Muscle of arm (tissue), 1 donor: ENCODE measurements at regions not wholly inside any gene's neighbourhood (a gene's known extent, or its start where the extent isn't known, plus 50 kb on each side); places are given as distances from the start of the nearest gene placed in this dataset.
"Not testable (repeated sequence)": the region's sequence is repeated elsewhere in the genome, so short reads cannot be mapped to it uniquely, and the experiment has no call there.

Experiments used
- DNase-seq: peaks from one replicate; pipeline ENCODE4 v3.0.0-alpha.2; 2013

DNA sequence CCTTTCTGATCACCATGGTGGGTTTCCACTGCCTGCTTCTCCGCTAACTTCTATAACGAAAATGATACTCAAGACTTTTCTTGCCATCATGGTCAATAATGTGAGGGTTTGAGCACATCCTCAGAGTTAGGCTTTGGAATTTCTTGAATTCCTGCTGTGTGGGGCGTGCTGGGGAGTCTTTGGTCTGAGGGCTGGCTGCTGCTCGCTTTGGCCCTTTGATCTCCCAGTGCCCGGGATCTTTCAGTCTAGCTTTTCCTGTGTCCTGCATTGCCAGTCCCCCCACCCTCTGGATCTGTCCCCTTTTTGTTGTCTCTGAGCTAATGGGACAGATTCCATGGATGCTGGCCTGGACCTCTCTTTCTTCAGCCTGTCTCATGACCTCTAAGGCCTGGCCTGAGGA lies 182.6 kb downstream of the NPIPA7 start:
- not testable (repeated sequence) for DNase-seq

DNA sequence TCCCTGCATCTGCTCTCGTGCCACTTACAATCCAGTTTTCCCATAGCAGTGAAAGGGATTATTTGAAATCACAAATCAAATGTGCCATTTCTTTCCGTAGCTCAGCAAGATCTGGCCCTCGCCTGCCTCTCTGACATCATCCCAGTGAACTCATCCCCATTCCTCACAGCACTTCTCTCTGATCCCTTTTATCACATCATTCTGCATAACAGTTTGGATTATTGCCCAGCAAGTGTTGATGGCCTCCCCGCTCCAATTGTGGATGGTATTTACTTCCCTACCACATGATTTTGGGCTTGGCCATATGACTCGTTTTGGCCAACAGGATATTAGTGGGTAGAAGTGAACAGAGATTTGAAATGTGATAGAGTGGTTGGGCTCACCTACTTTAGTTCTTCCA lies 185.0 kb downstream of the NPIPA7 start:
- DNase-seq: not testable (repeated sequence)

DNA sequence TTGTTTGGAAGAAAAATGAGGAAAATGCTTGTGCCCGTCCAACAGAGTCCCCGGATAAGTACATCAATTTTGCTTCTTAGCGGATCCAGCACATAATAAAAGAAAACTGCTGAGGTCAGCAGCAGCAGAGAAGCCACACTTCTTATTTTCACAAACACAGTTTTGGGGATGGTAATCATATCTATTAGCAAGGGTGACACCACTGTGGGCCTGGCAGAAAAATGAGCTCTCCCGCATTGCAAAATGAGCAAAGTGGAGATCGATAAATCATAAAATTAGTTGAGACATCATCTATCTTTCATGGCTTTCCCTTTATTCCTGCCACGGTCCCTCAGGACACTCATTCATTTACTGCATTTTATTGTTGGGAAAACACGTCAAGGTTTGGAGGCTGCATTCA lies 186.4 kb downstream of the NPIPA7 start:
- DNase-seq: not testable (repeated sequence)

DNA sequence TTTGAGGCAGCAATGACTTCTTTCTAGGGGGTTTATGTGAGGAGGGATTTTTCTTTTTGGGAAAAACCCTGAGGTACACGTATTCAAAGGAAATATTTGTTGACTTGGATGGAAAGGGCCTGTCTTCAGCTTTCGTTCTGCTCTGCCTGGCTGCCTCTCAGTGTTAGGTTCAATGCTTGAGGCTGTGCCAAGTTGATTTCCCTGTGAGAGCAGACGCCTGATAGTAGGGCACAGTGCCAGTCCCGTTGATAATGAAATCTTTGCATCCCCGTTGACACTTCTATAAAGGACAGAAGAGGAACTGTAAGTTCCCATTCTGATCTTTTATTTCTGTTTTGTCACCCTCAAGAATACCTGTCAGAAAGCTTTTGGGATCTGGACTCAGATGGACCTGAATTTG lies 191.1 kb downstream of the NPIPA7 start:
- DNase-seq: not testable (repeated sequence)

DNA sequence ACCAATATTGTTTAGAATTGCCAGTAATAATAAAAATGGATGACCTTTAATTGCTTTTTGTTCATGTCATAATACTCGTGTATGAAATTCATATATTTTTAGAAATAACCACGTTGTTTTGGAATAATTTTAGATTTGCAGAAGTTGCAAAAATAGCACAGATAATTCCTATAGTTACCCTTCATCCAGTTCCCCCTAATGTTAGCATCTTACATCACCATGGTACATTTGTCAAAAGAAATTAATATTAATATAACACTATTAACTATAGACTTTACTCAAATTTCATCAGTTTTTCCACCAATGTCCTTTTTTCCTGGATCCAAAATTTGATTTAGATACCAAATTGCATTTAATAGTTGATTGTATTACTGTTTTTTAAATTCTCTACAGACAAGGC lies 191.9 kb downstream of the NPIPA7 start:
- DNase-seq: not testable (repeated sequence)

DNA sequence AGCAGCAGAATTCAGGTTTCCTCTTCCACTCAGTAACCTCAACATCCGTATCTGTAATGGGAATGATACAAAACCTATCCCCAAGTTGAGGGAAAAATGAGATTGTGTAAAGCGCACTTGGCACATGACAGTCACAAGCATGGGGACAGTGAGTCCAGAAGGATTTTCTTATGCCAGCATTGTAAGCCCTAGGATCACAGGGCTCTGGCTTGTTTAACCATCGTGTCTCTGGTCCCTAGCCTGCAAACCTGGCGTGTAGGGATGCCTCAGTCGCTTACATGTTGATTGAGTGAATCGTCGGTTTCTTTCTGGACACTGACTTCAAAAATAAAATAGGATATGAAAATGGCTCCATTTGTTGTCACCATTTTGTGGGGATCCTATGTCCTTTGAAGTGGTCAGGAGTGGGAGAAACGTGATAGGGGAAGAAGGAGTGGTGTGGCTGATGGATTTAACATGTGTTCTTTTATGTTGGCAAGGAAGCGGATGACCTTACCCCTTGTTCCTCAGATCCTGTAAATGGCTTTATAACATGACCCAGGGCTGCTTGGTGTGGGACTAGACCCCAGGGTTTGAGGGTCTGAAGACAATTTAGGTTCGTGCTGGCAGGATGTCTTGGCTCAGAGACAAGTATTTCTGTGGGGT lies 193.3 kb downstream of the NPIPA7 start:
- not testable (repeated sequence) for DNase-seq

DNA sequence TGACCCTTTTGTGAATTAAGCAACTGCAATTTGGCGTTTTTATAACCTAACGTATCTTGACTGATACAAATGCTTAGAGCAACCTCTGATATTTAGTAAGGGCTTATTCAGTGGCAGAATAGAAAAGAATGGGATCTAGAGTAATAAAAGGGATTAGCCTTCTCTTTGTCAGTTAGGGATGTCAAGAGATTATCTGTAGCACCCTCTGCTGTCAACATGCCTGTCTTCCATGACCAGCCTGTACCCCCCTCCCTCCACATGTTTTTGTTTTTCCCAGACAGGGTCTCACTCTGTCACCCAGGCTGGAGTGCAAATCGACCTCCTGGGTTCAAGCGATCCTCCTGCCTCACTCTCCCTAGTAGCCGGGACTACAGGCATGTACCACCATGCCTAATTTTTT lies 198.1 kb downstream of the NPIPA7 start:
- not testable (repeated sequence) for DNase-seq

DNA sequence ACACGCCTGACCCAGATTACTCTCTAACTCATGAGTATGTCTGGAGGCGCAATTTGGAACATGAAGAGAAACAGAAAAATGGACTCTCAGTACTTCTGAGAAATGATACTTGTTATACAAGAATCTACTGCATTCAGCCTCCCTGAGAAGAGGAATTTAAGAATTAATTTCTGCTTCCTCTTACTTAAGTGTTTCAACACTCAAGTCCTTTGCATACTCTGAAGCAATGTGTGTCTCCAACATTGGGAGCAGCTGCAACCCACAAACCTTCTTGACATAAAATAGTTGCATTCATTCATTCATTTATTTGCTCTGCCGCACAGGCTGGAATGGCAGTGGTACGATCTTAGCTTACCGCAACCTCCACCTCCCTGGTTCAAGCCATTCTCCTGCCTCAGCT lies 199.8 kb downstream of the NPIPA7 start:
- DNase-seq: no peak

DNA sequence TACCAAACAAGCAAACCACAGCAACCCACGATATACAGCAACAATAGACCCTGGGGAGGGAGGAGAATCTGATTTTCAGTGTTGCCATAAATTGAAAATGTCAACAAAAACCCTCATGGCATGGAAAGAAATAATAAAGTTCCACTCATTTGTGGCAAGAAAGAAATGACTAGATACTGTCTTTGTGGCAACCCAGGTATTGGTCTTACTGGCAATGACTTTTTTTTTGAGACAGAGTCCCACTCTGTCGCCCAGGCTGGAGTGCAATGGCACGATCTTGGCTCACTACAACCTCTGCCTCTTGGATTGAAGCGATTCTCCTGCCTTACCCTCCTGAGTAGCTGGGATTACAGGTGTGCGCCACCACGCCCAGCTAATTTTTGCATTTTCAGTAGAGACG lies 204.0 kb downstream of the NPIPA7 start:
- not testable (repeated sequence) for DNase-seq

DNA sequence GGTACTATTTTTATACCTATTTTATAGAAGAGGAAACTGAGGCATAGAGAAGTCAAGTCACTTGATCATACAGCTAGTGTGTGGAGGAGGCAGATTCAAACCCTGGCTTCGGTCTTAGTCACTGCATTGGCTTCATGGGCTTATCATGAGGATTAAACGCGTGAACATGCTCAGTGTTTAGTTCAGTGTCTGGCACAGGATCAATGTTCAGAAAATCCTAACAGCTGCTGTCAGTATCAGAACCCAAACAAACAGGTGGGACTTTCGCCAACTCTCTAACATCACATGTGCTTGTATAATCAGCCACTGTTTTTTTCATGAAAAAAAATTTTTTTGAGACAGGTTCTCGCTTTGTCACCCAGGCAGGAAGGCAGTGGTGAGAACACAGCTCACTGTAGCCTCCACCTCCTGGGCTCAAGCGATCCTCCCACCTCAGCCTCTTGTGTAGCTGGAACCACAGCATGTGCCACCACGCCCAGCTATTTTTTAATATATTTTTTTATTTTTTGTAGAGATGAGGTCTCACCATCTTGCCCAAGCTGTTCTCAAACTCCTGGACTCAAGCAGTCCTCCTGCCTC lies 207.2 kb downstream of the NPIPA7 start:
- not testable (repeated sequence) for DNase-seq

DNA sequence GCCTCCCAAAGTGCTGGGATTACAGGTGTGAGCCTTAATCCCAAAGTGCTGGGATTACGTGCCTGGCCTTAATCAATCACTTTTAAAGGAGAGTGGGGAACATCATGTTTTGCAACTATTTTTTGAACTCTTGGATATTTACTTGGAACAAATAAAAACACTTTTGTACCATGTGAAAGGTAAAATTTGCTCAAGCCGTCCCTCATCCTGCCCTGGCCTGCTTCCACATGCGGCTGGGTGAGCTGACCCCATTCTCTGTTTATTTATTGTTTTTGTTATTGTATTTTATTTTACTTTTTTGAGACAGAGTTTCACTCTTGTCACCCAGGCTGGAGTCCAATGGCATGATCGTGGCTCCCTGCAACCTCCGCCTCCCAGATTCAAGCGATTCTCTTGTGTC lies 208.0 kb downstream of the NPIPA7 start:
- DNase-seq: not testable (repeated sequence)

DNA sequence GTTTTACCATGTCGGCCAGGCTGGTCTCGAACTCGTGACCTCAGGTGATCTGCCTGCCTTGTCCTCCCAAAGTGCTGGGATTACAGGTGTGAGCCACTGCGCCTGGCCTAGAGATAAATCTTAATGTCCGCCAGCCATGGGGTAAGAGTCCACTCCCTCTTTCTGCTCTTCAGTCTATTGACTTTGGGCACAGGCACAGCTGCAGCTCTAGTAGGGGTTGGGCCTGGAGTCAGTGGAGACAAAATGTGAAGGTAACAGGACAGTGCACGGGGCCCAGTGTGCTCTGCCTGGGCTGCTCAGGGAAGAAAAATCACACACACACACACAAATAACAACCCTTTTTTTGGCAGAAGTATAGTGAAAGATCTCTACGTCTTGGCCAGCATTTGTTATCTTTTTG lies 209.5 kb downstream of the NPIPA7 start:
- DNase-seq: not testable (repeated sequence)

DNA sequence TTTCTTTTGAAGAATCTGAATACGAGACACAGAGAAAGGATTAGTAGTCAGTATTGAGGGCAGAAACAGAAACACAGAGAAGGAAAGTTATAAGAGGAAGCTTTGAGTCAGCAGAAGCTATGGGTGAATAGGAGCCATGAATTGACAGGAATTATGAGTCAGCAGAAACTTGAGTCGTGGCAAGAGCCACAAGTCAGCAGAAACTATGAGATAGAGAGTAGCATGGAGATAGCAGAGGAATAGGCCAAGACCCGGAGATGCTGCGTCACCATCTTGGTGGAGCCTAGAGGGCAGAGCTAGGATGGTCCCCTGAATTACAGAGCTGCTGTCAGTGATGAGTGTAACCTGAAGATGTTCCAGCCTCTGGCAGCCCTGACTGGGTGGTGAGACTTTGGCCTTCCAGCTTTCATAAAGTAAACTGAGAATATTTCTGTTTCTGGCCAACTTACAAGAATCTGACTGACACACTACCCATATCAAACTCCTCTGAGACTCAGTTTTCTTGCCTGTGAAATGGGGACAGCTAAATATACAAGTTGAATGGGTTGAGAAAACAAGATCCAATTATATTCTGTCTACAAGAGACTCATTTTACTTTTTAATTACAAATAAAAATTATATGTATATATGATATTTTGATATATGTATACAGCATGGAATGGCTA lies 211.8 kb downstream of the NPIPA7 start:
- not testable (repeated sequence) for DNase-seq

DNA sequence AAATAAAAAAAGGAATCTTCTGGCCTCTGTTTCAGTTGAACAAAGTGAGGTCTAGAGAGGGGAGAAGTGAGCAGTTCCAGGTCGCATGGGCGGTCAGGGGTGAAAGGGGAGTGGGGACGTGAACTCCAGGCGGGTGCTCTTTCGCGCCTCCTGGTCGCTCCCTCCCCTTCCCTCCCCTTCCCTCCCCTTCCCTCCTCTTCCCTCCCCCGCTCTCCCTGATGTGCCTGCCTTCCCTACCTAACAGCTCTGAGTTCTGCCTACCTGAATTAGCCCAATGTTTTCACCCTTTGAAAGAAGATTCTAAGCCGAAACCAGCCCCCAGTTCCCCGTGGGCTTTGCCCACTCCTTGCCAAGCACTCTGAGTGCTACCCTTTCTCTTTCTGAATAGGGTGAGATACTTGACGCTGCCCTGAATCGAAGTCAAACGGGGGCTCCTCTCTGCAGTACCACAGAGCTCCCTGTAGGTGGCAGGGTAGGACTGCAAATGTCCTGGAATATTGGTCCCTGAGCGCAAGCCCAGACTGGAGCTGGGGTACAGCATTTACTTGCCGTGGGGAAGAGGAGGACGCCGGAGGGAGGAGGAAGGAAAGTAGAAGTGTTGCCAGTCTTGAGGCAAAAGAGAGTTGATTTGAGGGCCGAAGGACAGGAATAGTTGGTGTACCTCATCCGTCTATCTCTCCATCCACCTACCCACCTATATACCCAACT lies 214.4 kb downstream of the NPIPA7 start:
- DNase-seq: not testable (repeated sequence)

DNA sequence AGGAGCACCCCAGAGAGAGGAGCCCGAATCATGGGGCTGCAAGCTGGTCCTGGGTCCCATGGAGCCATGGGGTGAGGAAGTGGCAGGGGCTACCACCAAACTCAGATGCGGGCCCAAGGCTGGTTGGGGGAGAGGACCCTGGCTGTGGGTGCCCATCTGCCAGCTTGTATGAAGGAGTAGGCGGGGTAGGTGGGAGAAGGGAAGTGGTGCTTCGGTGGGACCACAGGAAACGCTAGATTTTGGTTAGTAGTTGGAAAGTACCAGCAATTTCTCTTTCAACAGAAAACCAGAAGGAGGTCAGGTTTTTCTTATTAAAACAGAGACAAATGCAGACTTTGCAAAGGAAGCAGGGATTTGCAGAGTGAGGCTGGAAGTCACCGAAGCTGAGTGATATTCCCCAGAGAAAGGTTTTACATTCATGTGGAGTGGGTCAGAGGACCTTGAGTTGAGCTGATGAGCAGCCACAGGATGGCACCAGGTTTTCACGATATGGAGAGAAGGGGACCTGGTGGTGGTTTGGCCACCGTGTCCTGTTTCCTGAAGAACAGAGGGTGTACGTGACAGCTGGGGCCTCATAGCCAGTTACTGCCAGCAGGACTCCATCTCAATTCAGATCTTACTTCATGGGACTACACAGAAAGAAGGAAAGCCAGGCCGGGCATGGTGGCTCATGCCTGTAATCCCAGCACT lies 216.2 kb downstream of the NPIPA7 start:
- DNase-seq: not testable (repeated sequence)

DNA sequence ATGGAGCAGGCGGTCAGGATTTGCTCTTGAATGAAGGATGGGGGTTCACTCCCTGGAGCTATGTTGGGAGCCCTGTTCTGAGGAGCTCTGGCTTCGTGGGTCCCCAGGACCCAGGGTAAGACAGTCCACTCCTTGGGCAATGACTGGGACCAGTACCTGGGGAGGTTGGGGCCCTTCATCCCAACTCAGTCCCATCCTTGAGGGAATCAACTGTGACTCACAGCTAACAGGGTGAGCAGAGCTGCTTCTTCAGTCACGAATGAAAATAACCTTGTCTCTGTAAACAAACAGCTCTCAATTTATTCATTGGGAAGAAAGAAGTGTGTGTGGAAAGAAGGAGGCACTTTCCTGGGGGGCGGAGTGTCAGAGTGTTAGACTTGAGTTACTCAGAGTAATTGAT lies 222.3 kb downstream of the NPIPA7 start:
- not testable (repeated sequence) for DNase-seq

DNA sequence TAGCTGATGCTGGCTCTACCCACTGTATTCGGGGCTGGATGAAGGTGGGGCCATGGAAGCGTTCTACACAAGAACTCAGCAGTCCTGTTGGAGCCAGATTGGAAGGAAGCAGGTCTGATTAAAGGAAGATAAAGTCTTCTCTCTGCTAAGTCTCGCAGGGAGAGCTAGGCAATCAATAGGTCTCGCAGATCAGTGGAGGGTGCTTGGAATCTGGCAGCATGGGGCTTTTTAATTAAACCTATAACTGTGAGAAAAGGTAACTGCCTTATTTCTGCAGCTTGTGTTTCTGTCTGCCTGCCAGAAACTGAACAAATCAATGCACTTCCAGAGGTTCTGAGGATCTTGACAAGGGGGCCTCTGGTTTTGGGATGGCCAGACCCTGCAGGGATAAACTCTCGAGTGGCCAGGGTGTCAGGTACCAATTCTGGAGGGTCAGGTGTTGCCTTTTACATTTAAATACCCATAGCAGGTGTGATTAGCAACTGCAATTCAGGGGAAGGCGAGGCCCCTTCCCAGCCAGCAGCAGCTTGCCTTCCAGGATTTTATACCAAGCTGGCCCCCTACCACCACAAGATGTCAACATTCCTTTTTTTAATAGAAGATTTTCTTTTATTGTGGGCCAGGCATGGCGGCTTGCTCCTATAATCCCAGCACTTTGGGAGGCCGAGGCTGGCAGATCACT lies 228.6 kb downstream of the NPIPA7 start:
- not testable (repeated sequence) for DNase-seq

DNA sequence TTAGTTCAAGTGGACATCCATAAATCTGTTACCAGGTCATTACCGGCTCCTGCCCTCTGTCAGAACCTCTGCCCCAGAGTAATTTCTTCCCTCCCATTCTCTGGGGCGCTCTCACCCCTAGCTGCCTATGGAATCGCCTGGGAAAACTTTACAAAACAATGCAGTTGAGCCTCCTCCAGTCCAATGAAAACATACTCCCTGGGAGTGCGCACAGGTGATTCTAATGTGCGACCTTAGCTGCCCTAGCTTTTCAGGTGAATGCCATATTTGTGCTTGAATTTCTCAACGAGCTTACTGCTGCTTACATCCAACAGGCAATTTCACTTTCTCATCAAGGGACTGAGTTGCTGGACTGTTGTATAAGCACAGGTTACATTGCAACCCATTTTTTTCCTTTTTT lies 230.7 kb downstream of the NPIPA7 start:
- not testable (repeated sequence) for DNase-seq

DNA sequence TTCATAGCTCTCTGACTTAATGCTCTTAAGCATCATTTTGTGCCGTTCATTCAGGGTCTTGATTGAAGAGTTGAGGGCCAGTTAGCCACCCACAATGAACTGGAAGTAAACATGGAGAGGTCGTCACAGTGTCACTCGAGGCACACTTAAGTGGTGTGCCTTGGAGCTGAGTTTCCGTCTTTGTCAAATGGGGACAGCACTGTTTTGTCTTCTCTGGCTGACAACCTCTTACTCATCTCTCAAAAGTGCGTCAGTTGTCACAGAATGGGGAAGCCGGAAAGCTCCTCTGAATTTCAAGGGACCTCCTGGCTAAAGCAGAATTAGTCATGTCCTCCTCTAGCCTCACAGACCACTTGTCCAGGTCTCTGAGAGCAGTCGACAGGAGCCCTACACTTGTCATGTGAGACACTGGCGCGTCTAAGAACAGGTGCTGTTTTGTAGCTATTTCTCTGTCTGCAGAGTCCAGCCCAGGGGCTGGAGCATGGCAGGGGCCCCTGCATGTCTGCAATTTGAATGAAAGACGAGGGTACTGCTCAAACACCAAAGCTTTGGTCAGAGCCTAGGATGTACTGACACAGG lies 231.5 kb downstream of the NPIPA7 start:
- DNase-seq: not testable (repeated sequence)

DNA sequence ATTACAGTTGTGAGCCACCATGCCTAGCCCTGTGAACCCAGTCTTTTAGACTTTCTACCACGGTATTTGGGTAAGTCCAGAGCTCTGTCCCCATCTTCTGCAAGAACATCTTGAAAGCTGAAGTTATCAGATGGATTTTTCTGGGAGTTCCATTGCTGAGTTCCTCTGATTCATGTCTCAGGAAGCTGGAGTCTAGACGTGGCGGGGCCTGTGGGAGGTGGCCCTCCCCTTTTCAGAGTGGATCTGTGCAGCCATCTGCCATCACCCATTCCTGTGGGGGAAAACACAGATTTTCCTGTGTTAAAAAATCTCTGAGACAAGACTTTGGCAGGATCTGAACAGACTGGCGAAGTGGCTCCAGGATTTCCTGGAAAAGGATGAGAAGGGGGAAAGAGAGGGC lies 234.3 kb downstream of the NPIPA7 start:
- DNase-seq: not testable (repeated sequence)

DNA sequence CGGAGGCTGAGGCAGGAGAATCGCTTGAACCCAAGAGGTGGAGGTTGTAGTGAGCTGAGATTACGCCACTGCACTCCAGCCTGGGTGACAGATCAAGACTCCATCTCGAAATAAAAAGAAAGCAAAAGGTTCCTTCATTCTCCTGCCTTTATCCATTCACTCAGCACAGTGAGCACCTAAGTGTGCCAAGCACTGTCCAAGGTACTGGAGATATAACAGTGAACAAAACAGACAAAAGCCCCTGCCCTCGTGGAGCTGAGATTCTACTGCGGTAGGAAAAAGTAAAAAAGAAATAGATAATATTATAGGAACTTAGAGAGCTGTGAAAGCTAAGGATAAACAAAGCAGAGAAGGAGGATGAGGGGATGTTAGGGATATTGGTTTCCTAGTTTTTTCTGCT lies 235.5 kb downstream of the NPIPA7 start:
- DNase-seq: not testable (repeated sequence)
